ENCODE measurements at regions not wholly inside any gene's neighbourhood (a gene's known extent, or its start where the extent isn't known, plus 50 kb on each side); places are given as distances from the start of the nearest gene placed in this dataset.

DNA sequence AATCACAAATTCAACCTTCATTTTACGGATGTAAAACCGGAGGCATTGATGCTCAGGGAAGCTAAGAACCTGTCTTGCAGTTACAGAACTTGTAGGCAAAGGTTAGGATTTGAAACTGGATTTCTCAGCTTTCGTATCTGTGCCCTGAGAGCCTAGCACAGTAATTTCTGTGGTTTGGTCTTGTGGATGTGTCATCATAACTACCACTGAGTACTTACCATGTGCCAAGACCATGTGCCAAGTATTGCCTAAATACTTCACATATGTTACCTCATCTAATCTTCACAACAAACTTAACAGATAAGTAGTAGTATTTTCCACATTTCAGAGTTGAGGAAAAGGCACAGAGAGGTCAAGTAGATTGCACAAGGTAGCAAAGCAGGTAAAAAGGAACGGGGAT is 140.7 kb downstream of the NXPE2 start:
- peaks cover 3% of the 10 kb centered on the region for H3K9me3 Mint-ChIP-seq
- ATAC-seq (ENCODE audit: low read depth) = no peak
- no peaks in the 10 kb centered on the region for H3K4me1 Mint-ChIP-seq
- H3K36me3 Mint-ChIP-seq = no peaks in the 10 kb centered on the region
- H3K27me3 Mint-ChIP-seq = peaks cover 7% of the 10 kb centered on the region
- H3K4me3 Mint-ChIP-seq = no peak overlapping the region
- no peak overlapping the region for H3K27ac Mint-ChIP-seq
- DNase-seq (ENCODE audit: low spot score in 2 of 2) = no peak

DNA sequence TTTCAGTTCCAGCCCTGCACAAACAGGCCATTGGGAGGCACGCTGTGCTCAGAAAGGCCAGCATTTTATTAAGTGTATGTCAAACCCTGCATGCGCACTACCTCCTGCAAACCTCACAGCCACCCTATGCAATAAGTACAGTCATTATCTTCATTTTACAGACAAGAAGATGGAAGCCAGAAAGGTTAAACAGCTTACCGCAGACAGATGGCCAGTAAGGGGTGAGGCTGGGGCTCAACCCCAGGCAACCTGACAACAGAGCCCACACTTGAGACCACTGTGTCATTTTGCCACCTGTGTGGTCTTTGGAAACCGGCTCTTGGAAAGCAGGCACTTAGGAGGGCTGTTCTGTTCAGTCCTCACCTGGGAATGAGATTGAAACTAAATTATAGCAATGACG is 142.3 kb downstream of the NXPE2 start:
- Mint-ChIP-seq H3K4me3 (no peak overlapping the region), H3K36me3 (no peaks in the 10 kb centered on the region), H3K9me3 (peaks cover 3% of the 10 kb centered on the region), H3K27ac (no peak overlapping the region), H3K4me1 (no peaks in the 10 kb centered on the region), H3K27me3 (peaks cover 5% of the 10 kb centered on the region)
- ATAC-seq (ENCODE audit: low read depth) (no peak), DNase-seq (ENCODE audit: low spot score in 2 of 2) (no peak)

DNA sequence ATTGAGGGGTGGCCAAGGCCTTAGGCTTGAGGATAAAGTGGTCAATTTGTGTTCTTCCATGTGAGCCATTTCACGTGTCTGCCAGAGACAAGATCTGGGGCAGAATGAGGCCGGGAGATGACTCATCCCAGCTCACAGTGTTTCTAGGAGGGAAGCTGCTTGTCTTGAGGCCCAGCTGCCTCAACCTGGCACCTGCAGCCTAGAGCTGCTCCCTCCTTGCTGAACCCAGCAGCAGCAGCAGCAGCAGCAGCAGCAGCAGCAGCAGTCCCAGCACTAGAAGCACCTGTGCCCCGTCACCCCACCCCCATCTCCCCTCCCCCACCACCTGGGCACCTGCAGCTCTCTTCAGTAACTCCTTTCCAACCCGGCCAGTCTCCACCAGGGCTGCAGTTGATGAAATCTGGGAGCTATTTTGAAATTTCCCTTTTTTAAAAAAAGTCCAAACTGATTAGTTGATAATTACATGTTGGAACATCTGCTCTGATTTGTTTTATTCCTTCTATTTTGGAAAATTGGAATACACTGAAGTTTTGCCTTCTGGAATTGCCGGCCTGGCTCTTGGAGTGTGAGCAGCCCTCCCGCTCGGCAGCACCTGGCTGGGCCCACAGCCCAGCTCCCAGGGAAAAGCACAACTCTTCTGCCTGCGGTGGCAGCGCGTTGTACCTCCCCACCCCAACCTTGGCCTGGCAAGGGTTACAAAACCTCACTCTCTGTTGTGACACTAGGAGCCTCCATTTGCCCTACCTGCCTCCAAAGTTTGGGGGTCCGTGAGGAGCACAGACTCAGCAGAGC is 143.5 kb downstream of the NXPE2 start:
- Mint-ChIP-seq H3K4me3 (no peak overlapping the region), H3K36me3 (no peaks in the 10 kb centered on the region), H3K27ac (no peak overlapping the region), H3K9me3 (peaks cover 3% of the 10 kb centered on the region), H3K4me1 (no peaks in the 10 kb centered on the region), H3K27me3 (peaks cover 7% of the 10 kb centered on the region)
- ATAC-seq (ENCODE audit: low read depth) (no peak), DNase-seq (ENCODE audit: low spot score in 2 of 2) (no peak)

DNA sequence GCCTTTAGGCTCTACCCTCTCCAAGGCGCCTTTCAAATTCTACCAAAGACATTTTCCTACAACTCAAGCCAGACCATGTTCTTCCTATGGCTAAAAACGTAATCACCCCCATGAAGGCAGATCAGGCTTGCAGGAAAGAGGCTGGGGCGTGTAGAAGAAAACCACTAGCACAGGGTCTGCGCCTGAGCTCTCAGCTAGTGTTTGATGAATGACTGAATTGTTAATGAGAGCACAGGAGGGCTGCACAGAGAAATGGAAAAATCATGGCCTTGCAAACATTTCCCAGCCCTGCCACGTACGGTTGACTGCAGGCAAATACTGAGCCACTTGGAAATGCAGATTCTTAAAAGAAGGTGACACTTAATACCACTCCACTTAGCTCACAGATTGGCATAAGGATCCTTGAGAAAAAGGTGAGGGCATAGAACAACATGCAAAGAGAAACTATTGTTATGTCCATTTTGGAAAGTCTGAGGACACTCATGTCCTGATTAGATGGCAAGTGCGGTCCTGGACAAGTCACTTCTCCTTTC is 148.6 kb downstream of the NXPE2 start:
- H3K9me3 Mint-ChIP-seq = peaks cover 6% of the 10 kb centered on the region
- H3K4me3 Mint-ChIP-seq = no peak overlapping the region
- DNase-seq (ENCODE audit: low spot score in 2 of 2) = no peak
- peaks cover 6% of the 10 kb centered on the region for H3K27me3 Mint-ChIP-seq
- no peaks in the 10 kb centered on the region for H3K4me1 Mint-ChIP-seq
- H3K36me3 Mint-ChIP-seq = no peaks in the 10 kb centered on the region
- no peak overlapping the region for H3K27ac Mint-ChIP-seq
- no peak for ATAC-seq (ENCODE audit: low read depth)

DNA sequence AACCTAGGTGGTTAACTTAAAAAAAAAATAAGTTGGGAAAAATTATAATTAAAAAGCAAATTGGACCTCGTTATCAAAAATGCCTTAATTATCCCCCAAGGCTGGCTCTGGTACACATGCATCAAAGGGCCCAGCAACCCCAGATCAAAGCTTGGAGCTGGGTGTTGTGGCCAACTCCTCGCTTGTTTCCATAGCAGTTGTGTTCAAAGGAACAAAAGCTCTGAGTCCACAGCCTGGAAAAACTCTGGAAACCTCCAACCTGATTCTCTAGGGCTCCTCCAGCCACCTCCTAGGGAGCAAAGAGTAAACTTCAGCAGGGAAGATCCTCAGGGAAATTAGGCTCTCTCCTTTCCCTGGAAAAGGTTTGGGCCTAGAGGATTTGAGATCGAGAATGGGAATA is 149.4 kb downstream of the NXPE2 start:
- Mint-ChIP-seq H3K4me3 (no peak overlapping the region), H3K9me3 (peaks cover 6% of the 10 kb centered on the region), H3K27ac (no peak overlapping the region), H3K36me3 (no peaks in the 10 kb centered on the region), H3K4me1 (no peaks in the 10 kb centered on the region), H3K27me3 (peaks cover 6% of the 10 kb centered on the region)
- ATAC-seq (ENCODE audit: low read depth) (no peak), DNase-seq (ENCODE audit: low spot score in 2 of 2) (no peak)

DNA sequence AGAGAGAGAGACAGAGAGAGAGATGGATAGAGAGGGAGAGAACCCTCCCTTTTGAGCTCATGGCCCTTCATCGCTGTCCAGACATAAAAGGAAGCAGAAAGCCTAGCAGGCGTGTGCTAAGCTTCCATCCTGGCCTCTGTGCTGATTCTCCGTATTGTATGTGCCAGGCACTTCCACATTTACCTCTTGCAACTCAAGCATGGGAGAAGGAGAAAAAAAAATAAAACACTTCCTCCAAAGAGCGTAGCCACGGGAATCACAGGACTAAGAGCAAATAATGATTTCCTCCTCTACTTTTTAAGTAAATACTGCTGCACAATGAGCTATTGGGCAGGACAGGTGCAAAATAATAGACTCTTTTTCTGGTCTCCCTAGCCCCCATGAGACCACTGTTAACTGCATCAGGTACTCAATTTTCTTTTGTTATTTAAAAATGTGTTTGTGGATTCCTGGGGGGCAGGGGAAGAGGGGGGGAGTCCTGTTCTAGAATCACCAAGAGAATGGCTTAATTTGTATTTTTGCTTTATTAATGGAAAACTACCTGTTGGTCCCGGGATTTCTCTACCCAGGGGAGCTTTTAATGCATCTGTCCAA is 154.3 kb downstream of the NXPE2 start:
- peaks cover 2% of the 10 kb centered on the region for H3K9me3 Mint-ChIP-seq
- no peak overlapping the region for H3K4me3 Mint-ChIP-seq
- no peak overlapping the region for H3K27ac Mint-ChIP-seq
- no peaks in the 10 kb centered on the region for H3K4me1 Mint-ChIP-seq
- DNase-seq (ENCODE audit: low spot score in 2 of 2) = no peak
- no peaks in the 10 kb centered on the region for H3K27me3 Mint-ChIP-seq
- no peaks in the 10 kb centered on the region for H3K36me3 Mint-ChIP-seq
- ATAC-seq (ENCODE audit: low read depth) = no peak

DNA sequence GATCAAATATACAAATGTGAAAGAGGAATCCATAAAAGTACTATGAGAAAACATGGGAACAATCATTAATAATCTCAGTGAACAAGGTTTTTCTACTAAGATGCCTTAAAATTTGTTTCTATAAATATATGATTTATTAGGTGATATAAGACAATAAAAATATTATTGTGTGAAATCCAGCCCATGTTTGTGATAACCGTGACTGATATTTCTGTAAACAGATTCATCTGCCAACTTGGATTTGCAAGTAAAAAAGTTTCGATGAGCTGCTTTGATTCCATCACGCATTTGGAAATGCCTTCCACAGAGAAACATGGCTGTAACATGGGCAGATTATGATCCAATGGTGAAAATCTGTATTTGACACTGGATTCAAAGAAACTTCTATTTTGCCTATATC is 157.8 kb downstream of the NXPE2 start:
- DNase-seq (ENCODE audit: low spot score in 2 of 2) = no peak
- no peak for ATAC-seq (ENCODE audit: low read depth)
- H3K27me3 Mint-ChIP-seq = no peaks in the 10 kb centered on the region
- H3K27ac Mint-ChIP-seq = no peak overlapping the region
- peaks cover 8% of the 10 kb centered on the region for H3K9me3 Mint-ChIP-seq
- no peaks in the 10 kb centered on the region for H3K4me1 Mint-ChIP-seq
- H3K4me3 Mint-ChIP-seq = no peak overlapping the region
- no peaks in the 10 kb centered on the region for H3K36me3 Mint-ChIP-seq

DNA sequence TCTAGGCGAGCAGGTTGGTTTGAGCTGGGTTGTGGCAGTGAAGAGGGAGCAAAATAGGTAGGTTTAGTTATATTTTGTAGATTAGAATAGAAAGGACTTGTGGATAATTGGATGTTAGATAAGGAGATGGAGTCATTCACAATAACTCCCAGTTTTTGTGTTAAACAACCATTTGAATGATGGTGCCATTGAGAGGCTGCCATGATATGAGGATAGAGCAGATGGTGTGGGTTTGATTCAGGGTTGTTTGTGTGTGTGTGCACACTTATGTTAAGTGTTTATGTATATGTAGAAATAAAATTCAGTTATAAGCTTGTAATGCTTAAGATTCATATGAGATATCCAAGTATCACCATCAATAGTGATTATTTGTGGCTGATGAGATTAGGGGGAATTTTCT is 166.6 kb downstream of the NXPE2 start:
- H3K9me3 Mint-ChIP-seq = peaks cover 3% of the 10 kb centered on the region
- DNase-seq (ENCODE audit: low spot score in 2 of 2) = no peak

DNA sequence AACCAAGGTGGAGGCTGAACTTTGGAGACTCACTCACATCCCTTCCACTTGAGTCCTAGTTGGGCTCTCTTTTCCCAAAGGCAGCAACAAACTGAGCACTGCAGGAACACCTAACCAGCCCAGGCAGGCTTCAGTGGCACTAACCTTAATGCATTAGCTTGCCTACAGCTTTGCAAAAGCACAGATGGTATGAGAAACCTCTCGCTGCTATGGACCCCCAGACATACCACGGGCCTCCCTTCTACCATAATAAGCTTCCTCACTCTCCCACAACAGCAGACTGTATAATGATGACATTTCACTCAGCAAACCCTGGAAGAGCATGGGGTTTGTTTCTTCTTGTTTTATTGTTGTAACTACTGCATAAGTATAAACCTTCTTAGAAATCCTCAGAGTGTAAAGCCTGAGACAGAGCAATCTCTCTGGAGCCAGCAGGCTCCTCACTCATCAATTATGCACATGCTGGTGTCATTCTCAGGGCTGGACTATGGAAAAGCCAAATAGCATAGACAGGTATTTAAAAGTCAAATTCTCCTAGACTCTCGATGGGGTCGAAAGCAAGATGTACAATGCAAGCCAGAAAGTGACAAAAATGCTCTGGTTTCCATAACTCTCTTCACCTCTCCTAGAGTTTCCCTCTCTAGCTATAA is 167.6 kb downstream of the NXPE2 start:
- Mint-ChIP-seq H3K4me3 (no peak overlapping the region), H3K27me3 (peaks cover 5% of the 10 kb centered on the region), H3K9me3 (peaks cover 3% of the 10 kb centered on the region), H3K27ac (no peak overlapping the region), H3K4me1 (no peaks in the 10 kb centered on the region), H3K36me3 (no peaks in the 10 kb centered on the region)
- no peak for DNase-seq (ENCODE audit: low spot score in 2 of 2)
- ATAC-seq (ENCODE audit: low read depth) = no peak

More for the DNA sequence above, 166.6 kb downstream of the NXPE2 start:
- ATAC-seq (ENCODE audit: low read depth) = no peak
- Mint-ChIP-seq H3K27ac (no peak overlapping the region), H3K4me1 (no peaks in the 10 kb centered on the region), H3K27me3 (peaks cover 5% of the 10 kb centered on the region), H3K4me3 (no peak overlapping the region), H3K36me3 (no peaks in the 10 kb centered on the region)

DNA sequence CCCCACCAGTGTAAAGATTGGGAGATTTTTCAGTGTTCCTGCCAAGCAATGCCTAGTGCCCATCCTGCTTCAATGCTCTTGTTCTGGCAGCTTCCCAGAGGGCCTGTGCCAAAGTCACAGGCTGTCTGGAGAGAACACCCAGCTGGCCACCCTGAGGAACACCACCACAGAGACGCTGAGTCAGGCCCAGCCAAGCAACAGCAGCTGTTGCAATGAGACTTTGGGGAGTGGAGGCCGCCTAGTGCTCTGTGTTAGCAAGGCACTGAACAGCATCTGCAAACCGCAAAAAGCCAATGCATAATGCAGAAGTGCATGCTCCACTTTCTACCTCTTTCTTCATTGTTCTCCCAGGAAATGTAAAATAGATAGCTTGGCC is 168.1 kb downstream of the NXPE2 start:
- H3K4me3 Mint-ChIP-seq = no peak overlapping the region
- ATAC-seq (ENCODE audit: low read depth) (no peak), DNase-seq (ENCODE audit: low spot score in 2 of 2) (no peak)
- H3K27me3 Mint-ChIP-seq = peaks cover 5% of the 10 kb centered on the region
- H3K27ac Mint-ChIP-seq = no peak overlapping the region
- no peaks in the 10 kb centered on the region for H3K36me3 Mint-ChIP-seq
- H3K9me3 Mint-ChIP-seq = peaks cover 3% of the 10 kb centered on the region
- H3K4me1 Mint-ChIP-seq = no peaks in the 10 kb centered on the region

DNA sequence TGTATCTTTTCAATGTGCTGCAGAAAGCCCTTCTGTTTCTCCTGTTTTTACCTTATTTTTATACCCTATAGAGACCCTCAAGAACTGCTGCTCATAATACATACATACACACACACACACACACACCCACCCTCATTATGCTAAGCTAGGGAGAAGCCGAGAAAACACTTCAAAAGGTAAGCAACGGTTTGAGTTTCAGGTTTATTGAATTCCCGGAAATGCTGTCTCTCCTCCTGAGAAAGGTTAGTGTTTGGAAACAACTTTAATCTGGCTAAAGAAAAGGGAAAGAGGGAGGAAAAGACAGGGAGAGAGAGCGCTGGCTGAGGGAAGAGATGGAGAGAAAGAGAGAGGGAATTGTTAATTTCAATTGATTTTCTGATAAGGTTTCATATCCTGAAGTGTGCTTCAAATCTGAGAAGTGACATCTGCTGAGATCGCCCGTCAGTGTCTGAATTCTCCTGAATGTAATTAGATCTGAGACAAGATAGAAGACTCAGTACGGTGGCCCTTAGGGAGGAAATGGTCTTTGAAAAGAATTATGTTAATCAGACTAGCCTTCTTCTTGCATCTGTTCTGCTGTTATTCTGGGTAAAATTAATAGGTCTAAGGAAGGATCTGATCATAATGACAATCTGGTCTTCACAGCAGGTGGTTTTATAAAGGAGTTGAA is 169.1 kb downstream of the NXPE2 start:
- ATAC-seq (ENCODE audit: low read depth) = no peak
- Mint-ChIP-seq H3K27me3 (peaks cover 7% of the 10 kb centered on the region), H3K36me3 (no peaks in the 10 kb centered on the region), H3K4me3 (no peak overlapping the region), H3K9me3 (peaks cover 3% of the 10 kb centered on the region), H3K27ac (no peak overlapping the region), H3K4me1 (no peaks in the 10 kb centered on the region)
- DNase-seq (ENCODE audit: low spot score in 2 of 2) = no peak

DNA sequence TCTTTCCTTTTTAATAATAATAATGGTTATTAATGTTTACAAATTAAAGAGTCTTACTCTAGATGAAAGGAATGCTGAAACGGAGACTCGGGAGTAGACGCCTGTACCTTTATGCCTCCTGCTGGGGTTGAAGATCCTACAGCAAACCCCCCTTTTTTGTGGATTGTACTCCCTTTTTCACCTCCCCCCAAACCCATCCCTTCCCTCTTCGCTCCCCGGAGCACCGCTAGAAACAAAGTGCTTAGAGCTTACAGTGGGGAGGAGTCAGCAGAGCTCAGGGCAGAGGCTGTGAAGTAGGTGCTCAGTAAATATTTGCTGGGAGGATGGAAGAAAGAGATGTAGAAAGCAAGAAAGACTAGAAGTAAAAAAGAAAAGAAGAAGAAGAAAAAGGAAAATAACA is 169.7 kb downstream of the NXPE2 start:
- H3K9me3 Mint-ChIP-seq = peaks cover 3% of the 10 kb centered on the region
- DNase-seq (ENCODE audit: low spot score in 2 of 2) (no peak), ATAC-seq (ENCODE audit: low read depth) (no peak)
- H3K4me3 Mint-ChIP-seq = no peak overlapping the region
- H3K36me3 Mint-ChIP-seq = no peaks in the 10 kb centered on the region
- H3K27ac Mint-ChIP-seq = no peak overlapping the region
- peaks cover 7% of the 10 kb centered on the region for H3K27me3 Mint-ChIP-seq
- H3K4me1 Mint-ChIP-seq = no peaks in the 10 kb centered on the region

DNA sequence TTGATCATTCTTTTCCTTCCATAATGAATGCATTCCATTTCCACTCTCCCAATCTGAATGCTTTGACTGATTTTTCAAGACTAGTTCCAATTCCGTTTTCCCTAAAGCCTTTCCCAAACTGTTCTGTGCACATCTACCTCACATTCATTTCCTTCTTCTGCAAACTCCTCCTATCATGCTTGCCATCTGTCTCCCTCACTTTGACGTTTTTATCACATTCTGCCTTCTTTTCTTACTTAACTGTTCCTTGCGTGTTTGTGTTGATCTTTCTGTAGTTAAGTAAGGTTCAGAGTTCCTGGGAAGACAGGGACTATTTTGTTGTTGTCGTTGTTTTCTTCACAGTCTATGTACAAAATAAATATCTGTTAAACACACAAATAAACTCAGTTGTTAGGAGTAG is 179.0 kb downstream of the NXPE2 start:
- no peaks in the 10 kb centered on the region for H3K4me1 Mint-ChIP-seq
- no peak overlapping the region for H3K4me3 Mint-ChIP-seq

DNA sequence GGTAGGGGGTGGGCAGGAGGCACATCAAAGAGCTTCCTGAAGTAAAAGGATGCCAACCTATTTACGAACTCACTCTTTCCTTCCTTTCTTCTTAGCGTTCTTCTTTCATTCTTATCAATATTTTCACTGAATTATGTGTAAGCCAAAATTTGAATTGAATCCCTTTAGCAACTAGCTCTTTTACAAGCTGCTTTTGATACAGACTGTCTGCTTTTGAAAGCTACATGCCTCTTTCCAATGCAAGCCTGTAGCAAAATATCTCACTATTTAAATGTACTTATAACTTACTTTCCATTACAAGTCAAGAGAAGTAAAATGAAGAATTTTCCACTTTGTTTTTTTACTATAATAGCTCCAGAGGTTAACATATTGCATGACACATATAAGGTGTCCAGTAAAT is 186.6 kb downstream of the NXPE2 start:
- no peak for DNase-seq (ENCODE audit: low spot score in 2 of 2)
- Mint-ChIP-seq H3K36me3 (no peaks in the 10 kb centered on the region), H3K4me3 (no peak overlapping the region), H3K27me3 (peaks cover 4% of the 10 kb centered on the region), H3K4me1 (no peaks in the 10 kb centered on the region), H3K9me3 (peaks cover 5% of the 10 kb centered on the region), H3K27ac (no peak overlapping the region)
- ATAC-seq (ENCODE audit: low read depth) = no peak

More for the DNA sequence above, 179.0 kb downstream of the NXPE2 start:
- H3K27me3 Mint-ChIP-seq = peaks cover 3% of the 10 kb centered on the region
- no peak overlapping the region for H3K27ac Mint-ChIP-seq
- DNase-seq (ENCODE audit: low spot score in 2 of 2) (no peak), ATAC-seq (ENCODE audit: low read depth) (no peak)
- H3K36me3 Mint-ChIP-seq = no peaks in the 10 kb centered on the region
- H3K9me3 Mint-ChIP-seq = peaks cover 12% of the 10 kb centered on the region
